Cardiac fibroblast (primary cell): ENCODE measurements at regions not wholly inside any gene's neighbourhood (a gene's known extent, or its start where the extent isn't known, plus 50 kb on each side); places are given as distances from the start of the nearest gene placed in this dataset.

ENCODE experiments used
- DNase-seq, 2 donors: peaks; one replicate each; pipeline versions ENCODE4 v3.0.0 to v3.0.0-alpha.2; 2010; ENCODE audit warnings: low read depth in 2 of 2
- H3K4me3 ChIP-seq, 2 donors: replicated peaks in 1 of 2; 1 replicate in 1 of 2; 2 replicates in 1 of 2; pipeline ENCODE4 v1.5.1; 2011; ENCODE audit warnings: low read depth in 2 of 2, low read length in 2 of 2, mild to moderate bottlenecking in 2 of 2, moderate library complexity in 1 of 2
- TF ChIP-seq, protein P1 (sequence below): IDR thresholded peaks from one replicate; pipeline ENCODE4 v1.5.1; 2011; ENCODE audit warnings: low read depth, mild to moderate bottlenecking, low read length, inconsistent platforms

DNA sequence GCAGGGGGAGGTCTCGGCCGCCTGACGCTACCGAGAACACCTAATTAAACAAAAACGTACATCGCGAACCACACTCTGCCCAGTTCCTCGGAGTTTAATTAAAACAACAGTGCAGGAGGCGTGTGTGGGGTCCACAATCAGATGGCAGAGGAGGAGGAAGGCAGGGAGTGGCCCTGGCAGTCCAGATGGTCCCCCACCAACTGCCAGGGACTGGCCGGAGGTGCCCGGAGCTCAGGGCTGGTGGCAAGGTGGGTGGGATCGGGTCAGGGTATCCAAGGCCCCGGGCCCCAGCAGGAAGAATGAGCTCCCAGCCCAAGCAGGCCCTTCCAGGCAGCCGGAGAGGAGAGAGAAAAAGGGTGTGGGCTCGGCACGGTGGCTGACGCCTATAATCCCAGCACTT lies 71.3 kb downstream of the PTPRS start:
- no peak overlapping the region for H3K4me3 ChIP-seq
- TF ChIP-seq, protein P1, sequence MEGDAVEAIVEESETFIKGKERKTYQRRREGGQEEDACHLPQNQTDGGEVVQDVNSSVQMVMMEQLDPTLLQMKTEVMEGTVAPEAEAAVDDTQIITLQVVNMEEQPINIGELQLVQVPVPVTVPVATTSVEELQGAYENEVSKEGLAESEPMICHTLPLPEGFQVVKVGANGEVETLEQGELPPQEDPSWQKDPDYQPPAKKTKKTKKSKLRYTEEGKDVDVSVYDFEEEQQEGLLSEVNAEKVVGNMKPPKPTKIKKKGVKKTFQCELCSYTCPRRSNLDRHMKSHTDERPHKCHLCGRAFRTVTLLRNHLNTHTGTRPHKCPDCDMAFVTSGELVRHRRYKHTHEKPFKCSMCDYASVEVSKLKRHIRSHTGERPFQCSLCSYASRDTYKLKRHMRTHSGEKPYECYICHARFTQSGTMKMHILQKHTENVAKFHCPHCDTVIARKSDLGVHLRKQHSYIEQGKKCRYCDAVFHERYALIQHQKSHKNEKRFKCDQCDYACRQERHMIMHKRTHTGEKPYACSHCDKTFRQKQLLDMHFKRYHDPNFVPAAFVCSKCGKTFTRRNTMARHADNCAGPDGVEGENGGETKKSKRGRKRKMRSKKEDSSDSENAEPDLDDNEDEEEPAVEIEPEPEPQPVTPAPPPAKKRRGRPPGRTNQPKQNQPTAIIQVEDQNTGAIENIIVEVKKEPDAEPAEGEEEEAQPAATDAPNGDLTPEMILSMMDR: no peak
- no peak for DNase-seq

DNA sequence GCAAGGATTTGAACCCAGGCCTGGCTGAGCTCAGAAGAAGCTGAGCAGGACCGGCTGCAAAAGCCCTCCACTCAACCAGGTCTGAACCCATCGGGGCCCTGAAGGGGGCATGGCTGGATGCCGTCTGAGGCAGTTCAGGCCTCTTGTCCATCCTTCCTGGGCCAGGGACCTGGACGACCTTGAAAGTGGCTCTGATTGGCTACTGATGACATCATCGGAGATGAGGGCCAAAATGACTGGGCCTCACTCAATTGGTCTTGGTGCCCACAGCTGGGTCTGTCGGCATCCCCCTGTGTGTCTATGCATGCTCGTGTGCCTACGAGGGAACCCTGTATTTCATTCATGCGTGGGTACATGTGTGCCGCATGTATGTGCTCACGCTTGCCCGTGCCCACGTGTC lies 71.8 kb downstream of the PTPRS start:
- no peak for DNase-seq
- H3K4me3 ChIP-seq: no peak overlapping the region
- TF ChIP-seq, protein P1: no peak

DNA sequence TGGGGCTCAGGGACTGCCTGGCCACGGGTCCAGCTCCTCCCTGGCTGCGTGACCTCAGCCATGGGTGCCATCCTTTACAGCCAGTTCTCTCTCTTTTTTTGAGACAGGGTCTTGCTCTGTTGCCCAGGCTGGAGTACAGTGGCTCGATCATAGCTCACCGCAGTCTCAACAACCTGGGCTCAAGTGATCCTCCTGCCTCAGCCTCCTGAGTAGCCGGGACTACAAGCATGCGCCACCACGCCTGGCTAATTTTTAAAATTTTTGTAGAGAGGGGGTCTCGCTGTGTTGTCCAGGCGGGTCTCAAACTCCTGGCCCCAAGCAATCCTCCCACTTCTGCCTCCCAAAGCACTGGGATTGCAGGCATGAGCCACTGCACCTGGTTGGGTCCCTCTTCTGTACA lies 75.4 kb downstream of the PTPRS start:
- TF ChIP-seq, protein P1: no peak
- DNase-seq: no peak
- no peak overlapping the region for H3K4me3 ChIP-seq

DNA sequence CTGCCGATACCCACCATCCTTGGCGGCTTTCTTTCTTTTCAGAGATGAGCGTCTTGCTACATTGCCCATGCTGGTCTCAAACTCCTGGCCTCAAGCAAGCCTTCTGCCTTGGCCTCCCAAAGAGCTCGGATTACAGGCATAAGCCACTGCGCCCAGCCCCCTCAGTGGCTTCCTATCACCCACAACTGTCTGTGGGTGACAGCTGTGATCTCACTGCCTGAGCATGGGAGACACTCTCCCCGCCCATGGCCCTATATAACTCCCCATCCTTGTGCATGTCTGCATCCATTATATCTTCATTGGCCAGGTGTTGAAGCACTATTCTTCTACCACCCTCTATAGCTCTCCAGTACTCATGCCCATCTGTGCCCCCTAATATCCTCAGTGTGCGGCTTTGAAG lies 76.2 kb downstream of the PTPRS start:
- TF ChIP-seq, protein P1: no peak
- DNase-seq: no peak
- H3K4me3 ChIP-seq: no peak overlapping the region

DNA sequence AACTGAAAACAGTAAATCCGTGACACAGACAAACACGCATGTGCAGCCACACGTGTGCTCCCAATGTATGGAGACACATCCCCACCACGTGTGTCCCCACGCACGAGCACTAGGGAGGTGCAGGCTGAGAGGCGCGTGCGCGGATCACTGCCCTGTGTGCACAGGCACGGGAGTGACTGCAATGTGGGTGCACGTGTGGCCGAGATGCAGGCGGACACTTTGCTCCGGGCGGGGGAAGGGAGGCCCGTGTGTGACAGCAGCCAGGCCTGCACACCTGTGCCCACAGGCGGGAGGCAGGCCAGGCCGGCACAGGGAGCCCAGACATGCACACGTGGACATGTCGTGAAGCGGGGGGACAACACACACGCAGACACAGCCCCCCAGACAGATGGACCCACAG lies 77.0 kb downstream of the PTPRS start:
- H3K4me3 ChIP-seq: no peak overlapping the region
- DNase-seq: no peak
- TF ChIP-seq, protein P1: no peak

DNA sequence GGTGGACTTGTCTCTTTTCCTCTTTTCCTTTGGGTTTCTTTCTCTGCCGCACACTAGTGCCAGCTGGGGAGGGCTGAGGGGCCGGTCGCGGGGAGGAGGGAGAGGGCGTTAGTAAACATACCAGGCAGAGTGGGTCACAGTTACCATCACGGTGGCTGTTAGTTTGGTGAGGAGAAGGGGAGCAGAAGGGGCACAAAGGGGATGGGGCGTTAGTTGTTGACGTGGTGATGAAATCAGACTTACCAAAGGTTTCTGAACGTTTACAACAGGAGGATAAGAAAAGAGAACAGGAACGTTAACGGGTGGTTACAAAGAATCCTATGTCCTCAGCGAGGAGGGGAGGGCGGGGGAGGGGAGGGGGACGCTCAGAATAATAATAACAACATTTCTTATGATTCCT lies 77.9 kb downstream of the PTPRS start:
- TF ChIP-seq, protein P1: no peak
- no peak for DNase-seq
- no peak overlapping the region for H3K4me3 ChIP-seq

DNA sequence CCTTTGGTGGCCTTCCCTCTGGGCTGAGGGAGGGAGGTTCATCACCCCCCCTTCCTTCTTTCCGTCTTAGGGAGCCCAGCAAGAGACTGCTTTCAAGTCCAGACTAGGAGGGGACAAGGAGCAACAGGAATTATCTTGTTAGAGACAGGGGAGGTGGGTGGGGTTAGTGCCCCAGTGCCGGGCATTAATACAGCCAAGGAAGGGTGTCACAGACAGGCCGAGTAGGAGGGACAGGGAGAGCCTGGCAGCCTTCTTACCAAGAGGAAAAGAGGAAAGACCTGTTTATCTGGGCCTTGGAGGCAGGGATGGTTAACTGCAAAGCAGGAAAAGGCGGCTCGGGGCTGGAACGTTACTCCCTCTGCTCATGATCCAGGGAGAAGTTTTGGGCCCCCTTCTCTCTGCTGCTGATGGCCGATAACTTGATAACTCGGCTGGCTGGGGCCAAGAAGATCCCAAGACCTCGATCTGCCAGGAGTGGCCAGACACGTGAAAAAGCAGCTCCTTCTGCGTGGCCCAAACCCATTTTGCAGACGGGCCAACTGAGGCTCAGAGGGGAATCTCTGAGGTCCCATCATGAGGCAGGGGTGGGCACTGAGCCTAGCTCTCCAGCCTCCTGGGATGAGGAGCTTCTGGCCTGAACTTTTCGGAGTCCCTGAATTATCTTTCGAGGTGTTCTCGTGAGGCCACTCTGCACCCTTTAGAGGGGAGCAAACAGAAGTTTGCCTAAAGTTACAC lies 79.3 kb downstream of the PTPRS start:
- H3K4me3 ChIP-seq: no peak overlapping the region
- DNase-seq: no peak
- TF ChIP-seq, protein P1: no peak
